WTC11 (cell line): ENCODE measurements at regions not wholly inside any gene's neighbourhood (a gene's known extent, or its start where the extent isn't known, plus 50 kb on each side); places are given as distances from the start of the nearest gene placed in this dataset.
A peak's percentile ranks its signal among the peaks of the same experiment; 100 is the strongest.
"Not testable (repeated sequence)": the region's sequence is repeated elsewhere in the genome, so short reads cannot be mapped to it uniquely, and the experiment has no call there.

Experiments
- CBFB ChIP-seq: sonication (generic); formaldehyde crosslinking; IDR thresholded peaks from 2 replicates; pipeline ENCODE4 v1.8.1; 2022; ENCODE audit warnings: mild to moderate bottlenecking, low read depth, missing genetic modification reagents
- CREB1 ChIP-seq: sonication (generic); formaldehyde crosslinking; IDR thresholded peaks from 2 replicates; pipeline ENCODE4 v1.8.0; 2023; ENCODE audit warnings: mild to moderate bottlenecking, missing genetic modification reagents
- FOXP4 ChIP-seq: sonication (generic); formaldehyde crosslinking; IDR thresholded peaks from 2 replicates; pipeline ENCODE4 v1.8.0; 2022; ENCODE audit warnings: mild to moderate bottlenecking, missing genetic modification reagents
- MAX ChIP-seq: sonication (generic); formaldehyde crosslinking; IDR thresholded peaks from 2 replicates; pipeline ENCODE4 v1.8.0; 2022; ENCODE audit warnings: mild to moderate bottlenecking, missing genetic modification reagents
- NFE2L1 ChIP-seq: sonication (generic); formaldehyde crosslinking; IDR thresholded peaks from 2 replicates; pipeline ENCODE4 v1.8.1; 2023; ENCODE audit warnings: missing genetic modification reagents
- SP1 ChIP-seq: sonication (generic); formaldehyde crosslinking; conservative IDR thresholded peaks from 2 replicates; pipeline ENCODE4 v1.8.1; 2022; ENCODE audit warnings: missing genetic modification reagents
- USF1 ChIP-seq: sonication (generic); formaldehyde crosslinking; IDR thresholded peaks from 2 replicates; pipeline ENCODE4 v1.8.0; 2022; ENCODE audit warnings: mild to moderate bottlenecking, missing genetic modification reagents
- ZNF219 ChIP-seq: sonication (generic); formaldehyde crosslinking; IDR thresholded peaks from 2 replicates; pipeline ENCODE4 v1.8.0; 2023; ENCODE audit warnings: missing genetic modification reagents, mild to moderate bottlenecking, borderline replicate concordance
- TF ChIP-seq, protein P1 (sequence below): fragments of 200-600 bp; IDR thresholded peaks from 2 replicates; pipeline ENCODE4 v1.8.0; 2022; ENCODE audit warnings: antibody characterized with exemption

- 0 out of 2 replicates have a peak, but pooled peaks have one; percentile 37 for TF ChIP-seq MAX (CRISPR knock-in tag)
- not testable (repeated sequence) for TF ChIP-seq FOXP4 (CRISPR knock-in tag); CBFB (CRISPR knock-in tag); ZNF219; CREB1 (CRISPR knock-in tag); SP1 (CRISPR knock-in tag); NFE2L1 (CRISPR knock-in tag); USF1
- TF ChIP-seq, protein P1, sequence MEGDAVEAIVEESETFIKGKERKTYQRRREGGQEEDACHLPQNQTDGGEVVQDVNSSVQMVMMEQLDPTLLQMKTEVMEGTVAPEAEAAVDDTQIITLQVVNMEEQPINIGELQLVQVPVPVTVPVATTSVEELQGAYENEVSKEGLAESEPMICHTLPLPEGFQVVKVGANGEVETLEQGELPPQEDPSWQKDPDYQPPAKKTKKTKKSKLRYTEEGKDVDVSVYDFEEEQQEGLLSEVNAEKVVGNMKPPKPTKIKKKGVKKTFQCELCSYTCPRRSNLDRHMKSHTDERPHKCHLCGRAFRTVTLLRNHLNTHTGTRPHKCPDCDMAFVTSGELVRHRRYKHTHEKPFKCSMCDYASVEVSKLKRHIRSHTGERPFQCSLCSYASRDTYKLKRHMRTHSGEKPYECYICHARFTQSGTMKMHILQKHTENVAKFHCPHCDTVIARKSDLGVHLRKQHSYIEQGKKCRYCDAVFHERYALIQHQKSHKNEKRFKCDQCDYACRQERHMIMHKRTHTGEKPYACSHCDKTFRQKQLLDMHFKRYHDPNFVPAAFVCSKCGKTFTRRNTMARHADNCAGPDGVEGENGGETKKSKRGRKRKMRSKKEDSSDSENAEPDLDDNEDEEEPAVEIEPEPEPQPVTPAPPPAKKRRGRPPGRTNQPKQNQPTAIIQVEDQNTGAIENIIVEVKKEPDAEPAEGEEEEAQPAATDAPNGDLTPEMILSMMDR: not testable (repeated sequence)
Observed at GRCh38 chr10:35858676-35859283, 216.7 kb upstream of the FZD8 start.
